ENCODE measurements at regions not wholly inside any gene's neighbourhood (a gene's known extent, or its start where the extent isn't known, plus 50 kb on each side); places are given as distances from the start of the nearest gene placed in this dataset.

DNA sequence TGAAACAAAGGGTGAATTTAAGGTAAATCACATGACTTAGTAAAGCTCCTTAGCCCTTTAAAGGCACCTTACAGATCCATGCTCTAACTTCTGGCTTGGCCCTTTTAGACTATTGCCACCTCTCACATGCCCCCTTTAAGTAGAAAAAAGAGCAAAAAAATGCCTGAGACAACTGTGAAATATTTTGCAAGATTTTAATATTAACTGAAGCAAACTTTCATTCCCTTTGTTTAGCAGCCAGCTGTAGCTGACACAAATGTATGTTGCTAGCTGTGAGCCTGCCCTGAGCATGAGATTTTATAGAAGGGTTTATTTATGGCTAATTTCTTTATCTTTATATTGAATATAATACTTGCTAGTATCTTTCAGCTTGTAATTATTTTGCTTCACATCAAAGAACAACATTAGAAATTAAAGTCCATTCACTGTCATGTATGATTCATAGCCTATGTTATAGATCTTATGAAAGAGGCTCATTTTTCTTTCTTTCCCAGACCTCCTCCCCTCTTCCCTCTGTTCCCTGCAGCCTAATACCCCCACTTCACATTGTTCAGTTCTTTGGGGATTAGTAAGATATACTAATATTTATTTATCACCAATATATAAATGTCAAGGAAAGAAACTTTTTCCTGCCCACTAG, 637.2 kb upstream of the ZEB2 start:
- peak in 1 of 3 donors; percentile 67 for DNase-seq

GRCh38 chr2:145156199-145156598, 636.3 kb upstream of the ZEB2 start:
- no peak for DNase-seq

GRCh38 chr2:145155196-145155595, 635.3 kb upstream of the ZEB2 start:
- no peak for DNase-seq

- DNase-seq: peak in 1 of 3 donors; percentile 52
Observed at GRCh38 chr2:145154731-145155130, 634.8 kb upstream of the ZEB2 start.

- DNase-seq: no peak
Observed at GRCh38 chr2:145146691-145147090, 626.8 kb upstream of the ZEB2 start.

DNA sequence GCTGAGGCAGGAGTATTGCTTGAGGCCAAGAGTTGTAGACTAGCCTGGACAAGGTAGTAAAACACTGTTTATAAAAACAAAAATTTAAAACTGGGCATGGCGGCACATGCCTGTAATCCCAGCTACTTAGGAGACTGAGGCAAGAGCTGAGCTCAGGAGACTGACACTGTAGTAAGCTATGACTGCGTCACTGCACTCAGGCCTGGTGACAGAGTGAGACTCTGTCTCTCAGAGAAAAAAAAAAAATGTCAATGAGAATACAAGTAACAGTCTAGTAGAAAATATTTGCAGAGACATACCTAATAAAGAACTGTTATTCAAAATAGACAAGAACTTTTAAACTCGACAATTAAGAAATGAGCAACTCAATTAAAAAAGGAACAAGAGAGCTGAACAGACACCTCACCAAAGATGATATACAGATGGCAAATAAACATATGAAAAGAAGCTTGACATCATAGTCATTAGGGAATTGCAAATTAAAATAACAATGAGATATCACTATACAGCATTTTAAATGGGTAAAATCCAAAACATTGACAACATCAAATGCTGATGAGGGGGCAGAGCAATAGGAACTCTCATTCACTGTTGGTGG, 624.3 kb upstream of the ZEB2 start:
- DNase-seq: no peak

DNA sequence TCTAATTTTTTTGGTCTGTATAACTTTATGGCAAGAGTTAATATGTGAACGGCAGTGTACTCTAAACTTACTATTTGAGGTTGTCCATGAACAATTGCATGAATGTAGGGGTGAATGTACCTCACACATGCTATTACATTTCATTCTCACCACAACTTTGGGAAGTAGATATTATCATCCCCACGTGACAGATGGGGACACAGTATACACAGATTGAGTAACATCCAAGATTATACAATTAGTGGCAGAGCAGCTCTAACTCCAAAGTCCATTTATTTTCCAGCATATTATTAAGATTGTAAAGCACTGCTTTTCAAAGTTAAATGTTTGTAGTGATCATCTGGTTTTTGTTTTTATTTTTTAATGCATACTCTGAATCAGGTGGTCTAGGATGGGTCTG, 622.1 kb upstream of the ZEB2 start:
- no peak for DNase-seq

DNA sequence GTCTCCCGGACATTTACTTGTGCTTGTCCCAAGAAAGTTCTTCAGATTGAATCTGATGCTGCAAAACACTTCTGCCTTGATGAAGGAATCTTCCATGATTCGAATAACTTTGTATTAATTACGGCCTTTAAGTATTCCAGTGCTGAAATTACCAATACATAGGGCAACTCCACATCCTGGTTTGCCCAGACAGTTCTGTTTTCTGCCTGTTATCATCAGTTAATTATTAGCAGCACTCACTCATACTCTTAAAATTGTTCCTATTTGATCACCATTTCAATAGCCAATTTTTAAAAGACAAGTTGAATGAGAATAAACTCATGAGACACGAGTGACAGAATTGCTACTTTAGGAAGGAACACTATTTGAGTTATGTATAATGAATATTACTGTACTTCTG, 620.7 kb upstream of the ZEB2 start:
- no peak for DNase-seq

DNA sequence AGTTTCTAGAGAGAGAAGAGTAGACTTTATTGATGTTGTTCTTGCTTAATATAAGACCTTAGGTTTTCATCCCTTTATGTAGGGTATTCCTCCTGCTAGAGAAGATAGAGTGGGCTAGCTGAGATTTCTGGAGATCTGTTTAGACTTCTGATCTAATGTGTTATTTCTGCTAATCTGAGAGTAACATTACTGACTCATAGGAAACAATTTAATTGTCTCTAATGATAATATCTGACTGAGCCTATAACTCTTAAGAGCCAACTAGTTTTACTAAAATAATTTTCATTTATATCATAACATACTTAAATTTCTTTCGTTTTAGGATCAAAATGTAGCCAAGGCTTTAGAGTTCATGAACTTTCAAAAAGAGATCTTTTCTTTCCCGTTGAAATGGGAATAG, 618.7 kb upstream of the ZEB2 start:
- no peak for DNase-seq

DNA sequence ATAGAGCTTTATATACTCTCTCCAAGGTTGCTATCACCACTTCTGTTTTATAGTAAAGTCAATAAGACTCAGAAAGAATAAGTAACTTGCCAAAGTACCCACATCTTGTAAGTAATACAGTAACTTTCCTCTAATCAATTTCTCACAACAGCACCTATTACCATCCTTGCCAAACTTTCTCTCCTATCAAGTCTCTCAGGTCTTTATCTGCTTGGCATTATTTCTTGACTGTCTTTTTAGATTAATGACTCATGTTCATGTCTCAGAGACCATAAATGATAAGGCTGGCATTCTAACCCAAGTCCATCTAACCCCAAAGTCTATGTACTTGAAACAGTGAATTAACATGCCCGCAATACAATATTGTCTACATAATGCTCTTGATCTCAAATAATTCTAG, 618.0 kb upstream of the ZEB2 start:
- no peak for DNase-seq

- no peak for DNase-seq
Observed at GRCh38 chr2:145137211-145137610, 617.3 kb upstream of the ZEB2 start.

DNA sequence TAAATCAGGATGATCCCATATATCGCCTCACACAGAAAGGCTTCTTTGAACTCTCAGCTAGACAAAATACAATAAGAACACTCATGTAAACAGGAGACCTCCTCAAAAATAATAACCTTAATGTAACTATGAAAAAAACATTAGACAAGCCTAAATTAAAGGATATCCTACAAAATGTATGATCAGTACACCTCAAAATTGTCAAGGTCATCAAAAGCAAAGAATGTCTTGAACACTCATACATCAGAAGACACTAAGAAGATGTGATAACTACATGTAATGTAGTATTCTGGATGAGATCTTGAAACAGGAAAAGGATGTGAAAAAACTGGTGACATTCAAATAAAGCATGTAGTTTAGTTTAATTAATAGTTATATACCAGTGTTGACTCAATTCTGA, 616.8 kb upstream of the ZEB2 start:
- no peak for DNase-seq

GRCh38 chr2:145126146-145126545, 606.2 kb upstream of the ZEB2 start:
- DNase-seq: no peak

DNA sequence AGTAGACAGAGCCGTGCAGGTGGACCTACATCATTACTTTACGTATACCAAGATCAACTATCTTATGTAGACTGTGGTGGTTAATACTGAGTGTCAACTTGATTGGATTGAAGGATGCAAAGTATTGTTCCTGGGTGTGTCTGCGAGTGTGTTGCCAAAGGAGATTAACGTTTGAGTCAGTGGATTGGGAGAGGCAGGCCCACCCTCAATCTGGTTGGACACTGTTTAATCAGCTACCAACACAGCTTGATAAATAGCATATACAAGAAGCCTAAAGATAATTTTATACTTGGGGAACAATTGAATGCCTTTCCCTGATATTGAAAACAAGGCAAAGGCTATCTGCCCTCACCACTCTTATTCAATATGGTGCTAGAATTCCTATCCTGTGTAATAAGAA, 604.2 kb upstream of the ZEB2 start:
- DNase-seq: no peak

DNA sequence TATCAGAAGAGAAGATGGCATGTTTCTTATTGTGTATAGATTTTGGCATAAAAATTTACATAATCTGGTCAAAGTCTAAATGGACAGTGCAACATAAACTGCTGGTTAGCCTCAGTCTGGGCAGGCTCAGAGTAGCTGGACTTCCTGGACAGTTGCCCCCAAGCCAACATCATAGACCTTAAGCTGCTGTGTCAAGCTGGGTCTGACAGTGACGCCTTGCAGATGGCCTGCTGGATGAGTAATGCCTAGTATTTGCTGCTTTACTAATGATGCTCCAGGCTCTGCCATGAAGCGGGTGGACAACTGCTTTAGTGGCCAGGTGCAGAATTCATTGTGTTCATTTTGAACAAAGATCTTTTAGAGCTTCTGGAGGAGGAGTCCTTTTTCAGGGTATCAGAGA, 603.7 kb upstream of the ZEB2 start:
- no peak for DNase-seq

DNA sequence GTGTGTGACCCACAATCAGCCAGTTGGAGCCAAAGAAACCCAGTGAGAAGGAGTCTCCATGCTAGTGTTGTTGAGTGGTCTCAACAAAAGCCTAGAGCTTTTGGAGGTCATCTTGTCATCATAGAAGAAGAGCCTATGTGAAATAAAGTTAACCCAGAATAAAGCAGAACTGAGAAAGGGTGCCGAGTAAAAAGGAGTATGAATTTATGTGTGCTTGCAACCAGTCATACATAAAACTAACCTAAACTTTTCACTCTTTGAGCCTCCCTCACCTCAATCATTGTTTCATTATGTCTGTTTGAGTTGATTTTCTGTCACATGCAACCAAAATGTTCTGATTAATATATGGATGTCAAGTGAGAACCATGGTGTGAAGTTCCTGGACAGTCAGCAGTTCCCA, 599.3 kb upstream of the ZEB2 start:
- DNase-seq: no peak

DNA sequence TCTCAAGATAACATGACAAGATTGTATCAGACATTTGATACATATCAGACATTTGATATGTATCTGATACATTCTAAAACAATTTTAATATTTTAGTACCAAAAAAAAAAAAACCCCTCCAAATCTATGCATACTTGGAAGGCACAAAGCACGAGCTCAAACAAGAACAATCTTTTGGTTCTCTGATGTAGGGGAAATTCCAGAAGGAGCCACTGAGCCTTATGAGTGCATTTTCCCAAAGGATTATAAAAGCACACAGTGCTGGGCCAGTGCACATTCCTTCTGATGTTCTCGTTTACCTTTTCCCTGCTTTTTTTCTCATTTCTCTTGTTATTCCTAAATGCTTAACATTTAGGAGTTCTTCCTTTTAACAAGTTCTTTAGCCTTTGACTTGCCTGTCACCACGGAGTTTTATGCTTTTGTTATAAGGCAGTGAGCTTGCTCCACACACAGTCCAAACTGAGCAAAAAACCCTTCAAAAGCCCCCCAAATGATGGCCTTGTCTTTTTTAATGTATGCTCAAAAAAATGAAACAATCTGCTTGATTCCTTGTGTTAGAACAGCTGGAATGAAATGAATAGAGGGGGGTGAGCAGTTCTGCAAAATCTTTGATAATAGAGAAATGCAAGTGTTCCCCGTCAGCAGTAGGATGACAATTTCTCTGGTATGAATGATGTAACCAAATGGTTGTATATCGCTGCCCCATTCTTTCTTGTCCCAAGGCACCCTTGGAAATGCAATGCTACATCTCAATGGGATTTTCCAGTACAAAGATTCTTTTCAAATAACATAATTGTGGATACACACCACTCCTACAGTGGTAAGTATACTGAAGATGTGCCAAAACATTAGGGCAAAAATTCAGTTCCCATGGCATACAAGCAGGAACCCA, 597.2 kb upstream of the ZEB2 start:
- DNase-seq: peak in 1 of 3 donors; percentile 42

DNA sequence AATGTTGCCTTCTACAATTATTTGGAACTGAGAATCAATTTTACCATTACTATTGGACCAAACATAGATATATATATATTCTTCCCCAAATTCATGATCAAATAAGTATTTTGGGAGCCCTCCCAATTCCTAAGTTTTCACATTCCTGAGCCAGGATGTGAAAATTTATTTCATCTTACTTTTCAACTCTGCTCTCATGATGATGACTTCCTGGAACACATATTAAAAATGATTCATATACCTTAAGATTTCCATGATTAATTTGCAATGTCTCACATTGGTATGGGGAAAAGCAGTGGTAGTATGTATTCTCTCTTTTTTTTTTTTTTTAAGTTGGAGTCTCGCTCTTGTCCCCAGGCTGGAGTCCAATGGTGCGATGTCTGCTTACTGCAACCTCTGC, 596.1 kb upstream of the ZEB2 start:
- no peak for DNase-seq

GRCh38 chr2:145114726-145115125, 594.8 kb upstream of the ZEB2 start:
- no peak for DNase-seq

DNA sequence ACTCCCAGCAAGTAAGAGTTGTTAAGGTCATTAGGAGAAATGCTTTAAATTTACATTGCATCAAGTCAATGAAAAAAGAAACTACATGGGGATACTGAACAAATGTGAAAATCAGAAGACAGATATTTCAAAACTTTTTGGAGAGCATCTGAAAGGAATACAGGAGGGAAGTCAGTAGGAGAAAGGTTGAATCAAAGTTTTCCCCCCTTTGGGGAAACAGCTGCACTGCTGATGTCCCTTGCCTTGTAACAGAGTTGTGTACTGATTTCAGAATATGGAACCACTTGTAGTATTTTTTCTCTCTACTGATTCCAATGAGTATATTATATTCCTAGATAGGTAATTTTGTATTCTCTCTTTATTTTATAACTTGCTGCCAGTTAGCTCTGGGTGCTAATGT, 592.5 kb upstream of the ZEB2 start:
- DNase-seq: peak in 2 of 3 donors; percentile 46 to 82

- peak in 1 of 3 donors; percentile 62 for DNase-seq
Observed at GRCh38 chr2:145110668-145111356, 590.9 kb upstream of the ZEB2 start.

DNA sequence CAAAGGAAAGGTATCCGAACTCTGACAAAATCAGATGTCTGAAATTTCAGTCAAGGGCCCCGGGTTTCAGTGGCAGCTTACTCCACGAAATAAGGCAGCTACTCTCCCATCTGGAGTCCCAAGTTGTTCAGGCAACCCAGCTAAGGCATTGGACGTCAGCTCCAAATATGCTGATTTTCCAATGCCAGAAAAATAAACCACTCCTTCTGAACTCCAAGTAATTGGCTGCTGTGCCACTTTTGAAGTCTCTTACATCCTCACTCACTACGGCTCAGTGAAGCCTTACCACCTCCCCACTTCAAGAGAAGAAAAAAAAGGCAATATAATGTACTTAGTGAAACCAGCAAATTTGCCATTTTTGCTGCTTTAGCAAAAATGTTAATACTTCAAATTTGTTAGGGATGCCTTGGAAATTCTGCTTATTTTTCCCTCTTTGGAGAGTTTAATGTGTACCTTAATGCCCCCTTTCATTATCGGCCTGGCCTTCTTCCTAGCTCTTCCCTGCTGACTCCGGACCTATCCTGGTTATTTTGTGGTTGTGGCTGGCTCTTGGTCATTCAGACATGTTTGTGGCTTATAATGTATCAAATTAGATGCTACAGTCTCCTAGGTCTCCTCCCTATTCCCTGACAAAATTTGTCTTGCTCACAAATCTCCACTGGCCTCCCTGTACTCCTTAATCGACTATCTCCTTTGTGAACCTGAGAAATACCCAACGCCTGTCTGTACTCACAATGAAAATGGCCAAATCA, 589.2 kb upstream of the ZEB2 start:
- no peak for DNase-seq
